Muscle of leg (tissue), 3 donors: ENCODE measurements at regions not wholly inside any gene's neighbourhood (a gene's known extent, or its start where the extent isn't known, plus 50 kb on each side); places are given as distances from the start of the nearest gene placed in this dataset.
A peak's percentile ranks its signal among the peaks of the same experiment; 100 is the strongest.

Source experiments
- DNase-seq: peaks from one replicate; pipeline ENCODE4 v3.0.0; 2013
- H3K27ac ChIP-seq: one replicate; pipeline ENCODE4 v1.5.1; 2013; ENCODE audit warnings: mild to moderate bottlenecking, low read length, control low read depth
- H3K27me3 ChIP-seq: one replicate; pipeline ENCODE4 v1.6.1; 2013; ENCODE audit warnings: low read length; ENCODE audit not compliant: control insufficient read depth, insufficient read depth
- H3K36me3 ChIP-seq: one replicate; pipeline ENCODE4 v1.6.1; 2013; ENCODE audit warnings: low read length; ENCODE audit not compliant: control insufficient read depth, insufficient read depth
- H3K4me1 ChIP-seq: one replicate; pipeline ENCODE4 v1.6.1; 2013; ENCODE audit warnings: low read length; ENCODE audit not compliant: control insufficient read depth, insufficient read depth
- H3K4me3 ChIP-seq: one replicate; pipeline ENCODE4 v1.5.1; 2013; ENCODE audit warnings: low read length, control low read depth
- H3K9me3 ChIP-seq: replicated peaks from 2 replicates; pipeline ENCODE4 v1.6.1; 2013; ENCODE audit warnings: low read depth, low read length; ENCODE audit not compliant: control insufficient read depth
- WGBS: methylation state at CpG from one replicate; pipeline ENCODE4 v1.1.5; 2013; ENCODE audit warnings: missing lambda C conversion rate; ENCODE audit not compliant: insufficient coverage; 5-methylcytosine and 5-hydroxymethylcytosine counted together

DNA sequence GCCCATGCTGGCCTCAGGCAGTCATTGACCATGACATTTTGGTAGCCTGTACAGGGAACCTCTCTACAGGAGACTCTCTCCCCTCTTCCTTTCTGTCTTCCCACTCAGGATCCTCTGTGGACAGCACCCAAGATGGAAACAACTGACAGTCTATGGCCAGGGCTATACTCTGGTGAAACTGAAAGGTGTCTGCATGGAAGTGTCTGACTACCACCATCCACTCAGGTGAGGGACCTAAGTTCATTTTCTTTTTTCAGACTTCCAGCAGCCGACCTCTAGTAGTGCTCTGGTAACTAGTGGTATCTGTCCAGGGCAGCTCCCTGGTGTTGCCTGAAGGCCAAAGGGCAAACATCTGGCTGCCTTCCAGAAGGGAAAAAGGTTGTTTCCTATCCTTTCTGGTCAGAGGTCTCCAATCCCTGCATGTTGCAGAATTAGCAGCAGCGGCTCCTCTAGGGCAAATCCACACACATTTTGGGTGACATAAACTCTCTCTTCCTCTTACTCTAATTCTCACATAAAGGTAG is 804.5 kb downstream of the C4orf33 start:
- H3K27ac ChIP-seq = no peak overlapping the region
- no peaks in the 10 kb centered on the region for H3K27me3 ChIP-seq
- WGBS = 47% methylated on average over 2 of the region's 2 CpGs
- H3K9me3 ChIP-seq = no peaks in the 10 kb centered on the region
- H3K4me1 ChIP-seq = no peaks in the 10 kb centered on the region
- H3K4me3 ChIP-seq = no peak overlapping the region
- H3K36me3 ChIP-seq = no peaks in the 10 kb centered on the region
- no peak for DNase-seq

DNA sequence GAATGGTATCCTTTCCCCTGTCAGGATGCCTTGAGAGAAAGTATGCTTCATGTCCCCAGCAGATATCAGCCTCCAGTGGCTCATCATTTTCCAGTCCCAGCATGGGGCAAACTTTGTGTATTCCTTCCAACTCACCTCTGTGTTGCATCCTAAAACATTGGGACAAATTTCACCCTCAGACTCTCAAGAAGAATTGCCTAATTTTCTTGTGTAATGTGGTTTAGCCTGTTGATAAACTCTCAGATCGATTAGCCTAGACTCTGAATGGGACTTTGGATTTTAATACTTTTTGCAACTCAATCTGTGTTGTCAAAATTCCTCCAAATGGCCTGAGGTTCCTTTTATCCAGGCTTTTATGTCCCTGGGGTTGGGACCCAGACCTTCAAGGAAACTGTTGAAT is 805.3 kb downstream of the C4orf33 start:
- no peaks in the 10 kb centered on the region for H3K4me1 ChIP-seq
- no peak overlapping the region for H3K27ac ChIP-seq
- no CpG with 5 or more reads among the region's 1 CpG for WGBS
- H3K27me3 ChIP-seq = no peaks in the 10 kb centered on the region
- no peaks in the 10 kb centered on the region for H3K9me3 ChIP-seq
- no peak overlapping the region for H3K4me3 ChIP-seq
- no peaks in the 10 kb centered on the region for H3K36me3 ChIP-seq
- no peak for DNase-seq

DNA sequence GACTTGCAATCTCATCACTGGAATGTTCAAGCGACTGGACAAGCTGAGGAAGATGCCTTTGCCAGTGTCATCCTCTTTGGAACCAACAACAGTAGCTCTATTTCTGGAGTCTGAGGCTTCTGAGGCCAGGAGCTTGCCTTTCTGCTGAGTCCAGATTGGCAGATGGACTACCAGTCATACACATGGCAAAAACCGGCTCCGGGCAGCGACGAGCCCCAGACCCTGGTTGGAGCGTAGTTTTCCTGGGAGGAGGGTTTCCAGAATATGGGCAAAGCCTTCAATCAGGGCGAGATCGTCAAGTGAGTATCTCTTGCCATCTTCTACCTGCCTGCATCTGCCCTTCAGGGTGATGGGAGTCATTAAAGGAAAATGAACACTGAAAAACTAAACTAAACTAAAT is 807.9 kb downstream of the C4orf33 start:
- Histone ChIP-seq H3K4me3 (no peak overlapping the region), H3K36me3 (no peaks in the 10 kb centered on the region), H3K4me1 (no peaks in the 10 kb centered on the region), H3K27me3 (no peaks in the 10 kb centered on the region), H3K27ac (no peak overlapping the region), H3K9me3 (no peaks in the 10 kb centered on the region)
- WGBS = 100% methylated on average over 1 of the region's 8 CpGs
- DNase-seq = no peak

DNA sequence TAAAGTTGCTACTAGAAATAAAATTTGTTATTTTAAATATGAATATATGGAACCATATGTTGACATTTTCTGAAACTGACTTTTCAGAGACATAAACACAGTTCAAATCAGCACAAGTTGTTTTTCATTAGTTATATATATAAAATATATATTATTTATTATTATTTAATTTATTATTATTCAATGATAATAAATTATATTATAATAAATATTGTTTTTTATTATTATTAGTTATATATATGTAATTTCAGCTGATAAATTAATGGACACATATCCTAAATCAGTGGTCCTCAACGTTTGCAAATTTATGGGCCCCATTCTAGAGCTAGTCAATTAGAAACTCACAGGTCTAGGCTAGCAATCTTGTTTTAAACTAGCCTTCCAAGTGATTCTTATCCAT is 809.3 kb downstream of the C4orf33 start:
- Histone ChIP-seq H3K4me1 (no peaks in the 10 kb centered on the region), H3K27me3 (no peaks in the 10 kb centered on the region), H3K9me3 (no peaks in the 10 kb centered on the region), H3K27ac (no peak overlapping the region), H3K36me3 (no peaks in the 10 kb centered on the region), H3K4me3 (no peak overlapping the region)
- DNase-seq = no peak
- WGBS = no CpG with 5 or more reads among the region's 1 CpG

DNA sequence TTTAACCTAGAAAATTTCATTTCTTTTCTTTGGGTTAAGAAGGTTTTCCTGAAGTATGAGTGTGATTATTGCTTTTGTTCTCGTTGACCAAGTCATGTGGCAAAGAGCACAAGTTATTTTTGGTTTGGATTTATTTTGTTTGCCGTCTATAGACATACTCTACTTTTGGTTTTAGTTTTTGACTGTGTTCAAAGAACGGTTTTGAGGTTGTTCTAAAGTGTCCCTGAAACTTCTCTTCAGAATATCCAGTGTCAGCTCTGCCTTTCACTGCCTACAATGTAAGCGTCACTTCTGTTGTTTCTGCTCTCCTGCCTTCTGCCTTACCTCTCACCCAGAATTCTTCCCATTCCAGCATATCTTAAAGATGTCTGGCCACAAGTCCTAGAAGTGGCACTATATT is 812.2 kb downstream of the C4orf33 start:
- DNase-seq = no peak
- H3K27me3 ChIP-seq = no peaks in the 10 kb centered on the region
- no peaks in the 10 kb centered on the region for H3K36me3 ChIP-seq
- no CpG with 5 or more reads among the region's 4 CpGs for WGBS
- H3K4me1 ChIP-seq = no peaks in the 10 kb centered on the region
- H3K4me3 ChIP-seq = no peak overlapping the region
- no peak overlapping the region for H3K27ac ChIP-seq
- no peaks in the 10 kb centered on the region for H3K9me3 ChIP-seq

DNA sequence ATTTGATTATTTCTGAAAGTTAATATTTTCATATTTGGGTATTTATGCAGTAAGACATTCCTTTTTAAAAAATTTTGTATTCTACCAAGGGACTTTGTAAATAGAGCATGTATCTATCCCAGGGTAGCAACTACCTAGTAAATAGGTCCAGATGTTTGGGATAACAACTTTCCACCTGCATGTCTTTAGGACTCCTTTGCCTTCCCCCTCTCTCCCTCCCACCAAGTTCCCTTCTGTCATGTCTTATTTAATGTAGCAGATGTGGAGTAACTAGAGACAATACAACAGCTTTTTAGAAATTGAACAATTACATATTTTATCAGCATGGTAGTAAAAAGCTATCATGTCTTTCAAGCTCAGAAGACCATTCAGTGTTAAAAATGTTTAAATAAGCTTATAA is 821.0 kb downstream of the C4orf33 start:
- Histone ChIP-seq H3K36me3 (no peaks in the 10 kb centered on the region), H3K27ac (no peak overlapping the region), H3K4me1 (no peaks in the 10 kb centered on the region), H3K27me3 (no peaks in the 10 kb centered on the region), H3K9me3 (no peaks in the 10 kb centered on the region), H3K4me3 (no peak overlapping the region)
- peak; percentile 73 for DNase-seq

DNA sequence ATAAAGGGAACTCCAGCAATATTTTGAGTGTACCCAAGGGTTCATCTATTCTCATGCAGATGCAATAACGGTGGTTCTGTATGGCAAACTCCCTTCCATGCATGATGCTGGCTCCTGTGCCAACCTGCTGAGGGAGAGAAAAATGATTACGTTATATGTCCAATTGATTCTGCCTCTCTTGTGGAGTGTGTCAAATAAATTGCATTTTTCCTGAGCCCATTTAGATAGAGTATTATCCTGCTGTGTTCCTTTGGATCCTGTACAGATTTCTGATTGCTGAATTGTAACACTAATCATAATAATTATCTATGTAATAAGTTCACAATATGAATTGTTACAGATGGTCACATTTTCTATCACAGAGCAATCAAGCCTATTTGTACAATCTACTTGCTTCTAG is 821.7 kb downstream of the C4orf33 start:
- Histone ChIP-seq H3K4me1 (no peaks in the 10 kb centered on the region), H3K4me3 (no peak overlapping the region), H3K9me3 (no peaks in the 10 kb centered on the region), H3K27ac (no peak overlapping the region), H3K36me3 (no peaks in the 10 kb centered on the region), H3K27me3 (no peaks in the 10 kb centered on the region)
- 25% methylated on average over 1 of the region's 2 CpGs for WGBS
- no peak for DNase-seq

DNA sequence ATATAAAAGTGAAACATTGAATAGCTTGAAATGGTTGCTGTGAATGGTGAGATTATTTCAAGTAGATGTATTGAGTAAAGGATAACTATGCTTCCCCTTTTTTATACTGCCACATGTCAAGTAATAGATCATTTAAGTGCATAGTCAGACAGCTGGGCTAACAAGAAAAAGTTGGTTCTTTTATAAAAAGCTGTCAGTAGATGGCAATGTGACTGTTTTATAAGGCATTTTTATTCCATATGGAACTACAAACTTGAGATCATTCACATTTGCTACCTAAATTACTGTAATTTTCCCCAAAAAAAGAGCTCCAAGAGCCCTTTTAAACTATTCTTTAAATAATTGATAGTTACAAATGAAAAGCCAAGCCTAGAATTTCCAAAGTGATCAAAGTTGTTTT is 831.0 kb downstream of the C4orf33 start:
- H3K4me1 ChIP-seq = no peaks in the 10 kb centered on the region
- H3K4me3 ChIP-seq = no peak overlapping the region
- no peak overlapping the region for H3K27ac ChIP-seq
- no peaks in the 10 kb centered on the region for H3K36me3 ChIP-seq
- no peaks in the 10 kb centered on the region for H3K27me3 ChIP-seq
- H3K9me3 ChIP-seq = no peaks in the 10 kb centered on the region
- peak; percentile 41 for DNase-seq

DNA sequence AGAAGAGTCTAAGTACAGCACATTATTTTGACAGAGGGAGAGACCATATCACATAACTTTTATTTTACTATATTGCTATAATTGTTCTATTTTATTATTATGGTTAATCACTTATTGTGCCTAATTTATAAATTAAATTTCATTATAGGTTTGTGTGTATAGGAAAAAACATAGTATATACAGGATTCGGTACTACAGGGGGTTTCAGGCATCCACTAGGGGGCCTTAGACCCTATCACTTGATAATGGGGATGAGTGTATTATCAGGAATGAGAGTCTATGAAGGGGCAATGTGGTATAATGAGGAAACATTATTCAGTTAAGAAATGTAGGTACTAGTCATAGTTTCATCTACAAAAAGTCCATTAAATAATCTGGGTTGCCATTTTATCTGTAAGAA is 833.1 kb downstream of the C4orf33 start:
- WGBS = no CpG with 5 or more reads among the region's 1 CpG
- no peak overlapping the region for H3K27ac ChIP-seq
- H3K9me3 ChIP-seq = no peaks in the 10 kb centered on the region
- H3K4me3 ChIP-seq = no peak overlapping the region
- no peak for DNase-seq
- no peaks in the 10 kb centered on the region for H3K27me3 ChIP-seq
- no peaks in the 10 kb centered on the region for H3K36me3 ChIP-seq
- no peaks in the 10 kb centered on the region for H3K4me1 ChIP-seq

DNA sequence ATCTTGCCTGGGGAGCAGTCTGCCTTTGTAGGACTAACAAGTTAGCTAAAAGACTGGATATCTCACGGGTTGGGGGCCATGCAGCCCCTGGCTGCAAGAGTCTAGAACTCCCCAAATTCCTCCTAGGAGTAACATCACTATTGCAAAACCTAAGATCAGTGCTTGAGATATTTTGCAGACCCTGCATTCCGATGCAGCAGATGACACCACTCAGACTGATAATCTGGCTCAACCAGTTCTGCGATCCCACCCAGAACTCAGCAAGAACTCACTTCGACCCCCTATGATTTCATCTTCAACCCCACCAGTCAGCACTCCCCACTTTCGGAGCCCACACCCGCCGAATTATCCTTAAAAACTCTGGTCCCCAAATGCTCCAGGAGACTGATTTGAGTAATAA is 834.0 kb downstream of the C4orf33 start:
- no peak overlapping the region for H3K4me3 ChIP-seq
- DNase-seq = no peak
- WGBS = 94% methylated on average over 7 of the region's 7 CpGs

DNA sequence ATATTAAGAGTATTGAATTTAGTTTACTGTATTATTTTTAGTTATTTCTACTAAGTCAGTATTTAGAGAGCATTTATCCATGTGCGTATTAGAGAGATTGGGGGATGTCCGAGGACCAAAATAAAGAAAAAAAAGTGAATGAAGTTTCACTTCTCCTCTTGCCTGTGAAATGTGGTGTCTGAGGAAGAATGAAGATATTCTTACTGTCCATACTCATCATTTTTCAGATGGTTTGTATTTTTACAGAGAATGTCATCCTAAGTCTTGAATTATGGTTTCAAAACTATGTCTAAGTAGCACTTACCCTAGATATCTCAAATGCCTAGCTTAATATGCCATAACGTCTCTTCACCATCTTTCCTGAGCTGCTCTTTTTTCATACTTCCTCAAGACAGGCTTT is 854.3 kb downstream of the C4orf33 start:
- Histone ChIP-seq H3K9me3 (no peaks in the 10 kb centered on the region), H3K4me3 (no peak overlapping the region), H3K27me3 (no peaks in the 10 kb centered on the region), H3K4me1 (no peaks in the 10 kb centered on the region), H3K36me3 (no peaks in the 10 kb centered on the region), H3K27ac (no peak overlapping the region)
- DNase-seq = no peak
- 69% methylated on average over 1 of the region's 3 CpGs for WGBS

More for the DNA sequence above, 834.0 kb downstream of the C4orf33 start:
- H3K27ac ChIP-seq = no peak overlapping the region
- H3K27me3 ChIP-seq = no peaks in the 10 kb centered on the region
- no peaks in the 10 kb centered on the region for H3K4me1 ChIP-seq
- H3K9me3 ChIP-seq = no peaks in the 10 kb centered on the region
- H3K36me3 ChIP-seq = no peaks in the 10 kb centered on the region
